ENCODE measurements at regions not wholly inside any gene's neighbourhood (a gene's known extent, or its start where the extent isn't known, plus 50 kb on each side); places are given as distances from the start of the nearest gene placed in this dataset.

GRCh38 chr13:59176775-59177174, 987.0 kb downstream of the DIAPH3 start:
- H3K4me1 ChIP-seq (ENCODE audit: control insufficient read depth, low read length) = no peaks in the 10 kb centered on the region
- no peak overlapping the region for H3K27ac ChIP-seq (ENCODE audit: low read depth, low read length)
- no peaks in the 10 kb centered on the region for H3F3A ChIP-seq (ENCODE audit: control insufficient read depth, insufficient read depth)
- H3K36me3 ChIP-seq (ENCODE audit: control insufficient read depth, low read length) = no peaks in the 10 kb centered on the region
- TF ChIP-seq CTCF (IDR thresholded peaks at IDR 0.05; ENCODE audit: low read depth, low read length, poor library complexity, severe bottlenecking) = peak; percentile 49
- no peak for TF ChIP-seq EZH2phosphoT487 (IDR thresholded peaks at IDR 0.05; ENCODE audit: borderline replicate concordance, low read length)
- no peaks in the 10 kb centered on the region for H3K27me3 ChIP-seq (ENCODE audit: control insufficient read depth, low read length)
- H3K4me3 ChIP-seq (ENCODE audit: low read length) = no peak overlapping the region
- H3K9me3 ChIP-seq (ENCODE audit: control insufficient read depth, insufficient read depth, low read length) = no peaks in the 10 kb centered on the region
- H3K79me2 ChIP-seq (ENCODE audit: control insufficient read depth, low read length) = no peaks in the 10 kb centered on the region
- H3K9me2 ChIP-seq (replicated peaks; ENCODE audit: control insufficient read depth, low read length) = no peaks in the 10 kb centered on the region
- H3K4me2 ChIP-seq (ENCODE audit: low read length) = no peak overlapping the region
- no peaks in the 10 kb centered on the region for H4K20me1 ChIP-seq (ENCODE audit: control insufficient read depth, insufficient read depth, low read depth, low read length)

GRCh38 chr13:59178344-59178743, 985.4 kb downstream of the DIAPH3 start:
- no peaks in the 10 kb centered on the region for H4K20me1 ChIP-seq (ENCODE audit: control insufficient read depth, insufficient read depth, low read depth, low read length)
- no peaks in the 10 kb centered on the region for H3F3A ChIP-seq (ENCODE audit: control insufficient read depth, insufficient read depth)
- H3K36me3 ChIP-seq (ENCODE audit: control insufficient read depth, low read length) = no peaks in the 10 kb centered on the region
- H3K4me3 ChIP-seq (ENCODE audit: low read length) = no peak overlapping the region
- no peak overlapping the region for H3K27ac ChIP-seq (ENCODE audit: low read depth, low read length)
- no peaks in the 10 kb centered on the region for H3K79me2 ChIP-seq (ENCODE audit: control insufficient read depth, low read length)
- H3K4me2 ChIP-seq (ENCODE audit: low read length) = no peak overlapping the region
- no peaks in the 10 kb centered on the region for H3K9me2 ChIP-seq (replicated peaks; ENCODE audit: control insufficient read depth, low read length)
- TF ChIP-seq EZH2phosphoT487 (IDR thresholded peaks at IDR 0.05; ENCODE audit: borderline replicate concordance, low read length) (no peak), CTCF (IDR thresholded peaks at IDR 0.05; ENCODE audit: low read depth, low read length, poor library complexity, severe bottlenecking) (peak; percentile 24)
- H3K9me3 ChIP-seq (ENCODE audit: control insufficient read depth, insufficient read depth, low read length) = no peaks in the 10 kb centered on the region
- no peaks in the 10 kb centered on the region for H3K27me3 ChIP-seq (ENCODE audit: control insufficient read depth, low read length)
- H3K4me1 ChIP-seq (ENCODE audit: control insufficient read depth, low read length) = no peaks in the 10 kb centered on the region

GRCh38 chr13:59182241-59182640, 981.5 kb downstream of the DIAPH3 start:
- no peaks in the 10 kb centered on the region for H3K4me1 ChIP-seq (ENCODE audit: control insufficient read depth, low read length)
- no peak overlapping the region for H3K4me3 ChIP-seq (ENCODE audit: low read length)
- H3K9me3 ChIP-seq (ENCODE audit: control insufficient read depth, insufficient read depth, low read length) = no peaks in the 10 kb centered on the region
- H4K20me1 ChIP-seq (ENCODE audit: control insufficient read depth, insufficient read depth, low read depth, low read length) = no peaks in the 10 kb centered on the region
- H3F3A ChIP-seq (ENCODE audit: control insufficient read depth, insufficient read depth) = no peaks in the 10 kb centered on the region
- H3K27me3 ChIP-seq (ENCODE audit: control insufficient read depth, low read length) = no peaks in the 10 kb centered on the region
- no peak overlapping the region for H3K4me2 ChIP-seq (ENCODE audit: low read length)
- H3K27ac ChIP-seq (ENCODE audit: low read depth, low read length) = no peak overlapping the region
- H3K79me2 ChIP-seq (ENCODE audit: control insufficient read depth, low read length) = no peaks in the 10 kb centered on the region
- TF ChIP-seq CTCF (IDR thresholded peaks at IDR 0.05; ENCODE audit: low read depth, low read length, poor library complexity, severe bottlenecking) = no peak
- no peak for TF ChIP-seq EZH2phosphoT487 (IDR thresholded peaks at IDR 0.05; ENCODE audit: borderline replicate concordance, low read length)
- no peaks in the 10 kb centered on the region for H3K9me2 ChIP-seq (replicated peaks; ENCODE audit: control insufficient read depth, low read length)
- no peaks in the 10 kb centered on the region for H3K36me3 ChIP-seq (ENCODE audit: control insufficient read depth, low read length)

- Histone ChIP-seq H3K4me2 (ENCODE audit: low read length) (no peak overlapping the region), H3K27ac (ENCODE audit: low read depth, low read length) (no peak overlapping the region), H3K9me2 (replicated peaks; ENCODE audit: control insufficient read depth, low read length) (no peaks in the 10 kb centered on the region; the same call in 1 of the 2 replicates), H3K27me3 (ENCODE audit: control insufficient read depth, low read length) (no peaks in the 10 kb centered on the region), H3K79me2 (ENCODE audit: control insufficient read depth, low read length) (no peaks in the 10 kb centered on the region), H3K4me3 (ENCODE audit: low read length) (no peak overlapping the region), H3K9me3 (ENCODE audit: control insufficient read depth, insufficient read depth, low read length) (no peaks in the 10 kb centered on the region), H3F3A (ENCODE audit: control insufficient read depth, insufficient read depth) (no peaks in the 10 kb centered on the region), H3K36me3 (ENCODE audit: control insufficient read depth, low read length) (no peaks in the 10 kb centered on the region), H3K4me1 (ENCODE audit: control insufficient read depth, low read length) (no peaks in the 10 kb centered on the region), H4K20me1 (ENCODE audit: control insufficient read depth, insufficient read depth, low read depth, low read length) (no peaks in the 10 kb centered on the region)
- no peak for TF ChIP-seq CTCF (IDR thresholded peaks at IDR 0.05; ENCODE audit: low read depth, low read length, poor library complexity, severe bottlenecking)
- TF ChIP-seq EZH2phosphoT487 (IDR thresholded peaks at IDR 0.05; ENCODE audit: borderline replicate concordance, low read length) = no peak
These were observed 966.3 kb downstream of the DIAPH3 start for GRCh38 chr13:59197397-59197796.

Data from DOHH2 (cell line).